ENCODE measurements at regions not wholly inside any gene's neighbourhood (a gene's known extent, or its start where the extent isn't known, plus 50 kb on each side); places are given as distances from the start of the nearest gene placed in this dataset.

- Histone ChIP-seq H3K27ac (peak overlapping the region; percentile 98), H3K9me3 (peaks cover 4% of the 10 kb centered on the region; the same call in 1 of the 2 replicates), H3K4me3 (no peak overlapping the region), H3K27me3 (no peaks in the 10 kb centered on the region), H3K4me2 (peak overlapping the region; percentile 84), H4K20me1 (no peaks in the 10 kb centered on the region), H3K36me3 (no peaks in the 10 kb centered on the region), H3K9ac (peak overlapping the region; percentile 84), H3K4me1 (peaks cover 89% of the 10 kb centered on the region)
- no peak for TF ChIP-seq Cebpa-rat (IDR thresholded peaks at IDR 0.05)
Measured at GRCh38 chr4:26806331-26806730, 54.3 kb upstream of the STIM2 start.

DNA sequence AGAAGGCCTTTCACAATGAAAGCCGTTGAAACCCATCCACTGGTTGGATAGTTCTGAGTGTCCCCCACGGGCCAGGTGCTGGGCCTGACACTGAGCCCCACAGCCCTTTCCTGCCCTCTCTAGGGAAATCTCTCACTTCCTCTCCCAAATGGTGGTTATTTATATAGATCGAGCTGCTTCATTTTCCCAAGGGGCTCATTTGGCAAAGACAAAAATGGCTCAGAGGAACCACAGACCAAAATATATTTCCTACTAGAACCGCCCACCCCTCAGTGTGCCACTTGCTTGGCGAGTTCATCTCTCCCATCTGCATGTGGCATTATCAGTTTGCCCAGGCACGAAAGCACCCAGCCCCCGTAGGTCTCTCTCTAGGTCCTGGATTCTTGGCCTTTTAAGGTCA, 53.3 kb upstream of the STIM2 start:
- H3K27ac ChIP-seq, result peak overlapping the region; percentile 98
- peak; percentile 50; the same call in 1 of the 2 replicates for TF ChIP-seq Cebpa-rat (IDR thresholded peaks at IDR 0.05)

GRCh38 chr4:26809811-26810210, 50.8 kb upstream of the STIM2 start:
- Histone ChIP-seq H3K27ac (peak overlapping the region; percentile 98), H3K36me3 (no peaks in the 10 kb centered on the region), H3K4me3 (no peak overlapping the region), H4K20me1 (no peaks in the 10 kb centered on the region), H3K4me1 (peaks cover 95% of the 10 kb centered on the region), H3K9ac (peak overlapping the region; percentile 8; the same call in 1 of the 2 replicates), H3K9me3 (peaks cover 4% of the 10 kb centered on the region; the same call in 1 of the 2 replicates), H3K4me2 (peak overlapping the region; percentile 84), H3K27me3 (no peaks in the 10 kb centered on the region)
- TF ChIP-seq Cebpa-rat (IDR thresholded peaks at IDR 0.05), result no peak

More for the DNA sequence above, 53.3 kb upstream of the STIM2 start:
- H3K4me2 ChIP-seq, result peak overlapping the region; percentile 84
- no peaks in the 10 kb centered on the region for H4K20me1 ChIP-seq
- peak overlapping the region; percentile 50 for H3K4me3 ChIP-seq
- peak overlapping the region; percentile 84 for H3K9ac ChIP-seq
- H3K36me3 ChIP-seq, result no peaks in the 10 kb centered on the region
- H3K27me3 ChIP-seq, result no peaks in the 10 kb centered on the region
- H3K9me3 ChIP-seq, result peaks cover 4% of the 10 kb centered on the region; the same call in 1 of the 2 replicates
- H3K4me1 ChIP-seq, result peaks cover 95% of the 10 kb centered on the region
